IMR-90 (cell line): ENCODE measurements at regions not wholly inside any gene's neighbourhood (a gene's known extent, or its start where the extent isn't known, plus 50 kb on each side); places are given as distances from the start of the nearest gene placed in this dataset.

Source experiments
- ATAC-seq: fragments of 200-7000 bp; cut with Tn5 transposase; 2 replicates; pipeline ENCODE4 v1.9.1; 2020; ENCODE audit warnings: low read depth, mild to moderate bottlenecking, moderate library complexity
- BruUV-seq: library from RNA; stranded (reverse); fragments of 400-500 nt; replicated peaks from 2 replicates; lab custom pipeline; 2021; lab: Mats Ljungman, UMichigan
- CTCF ChIA-PET: fragments of 300-600 bp; formaldehyde crosslinking; extraction: SDS; loops from one replicate; lab custom pipeline; 2021; ENCODE audit warnings: antibody characterized with exemption; lab: Yijun Ruan, JAX
- POLR2A ChIA-PET: fragments of 300-600 bp; sonication (Branson Sonifier 250); formaldehyde crosslinking; loops from one replicate; lab custom pipeline; 2022; ENCODE audit warnings: antibody characterized with exemption; ENCODE audit not compliant: unreplicated experiment; lab: Charles Lee
- DNase-seq: peaks from one replicate; pipeline ENCODE4 v3.0.0; 2013
- H2AFZ ChIP-seq: replicated peaks from 2 replicates; pipeline ENCODE3; 2013; ENCODE audit warnings: low read length, mild to moderate bottlenecking; ENCODE audit not compliant: poor library complexity
- H2AK5ac ChIP-seq: 2 replicates; pipeline ENCODE4 v1.6.1; 2013; ENCODE audit warnings: low read depth, low read length, inconsistent platforms
- H2AK9ac ChIP-seq: replicated peaks from 2 replicates; pipeline ENCODE3; 2013; ENCODE audit warnings: mild to moderate bottlenecking, low read depth, low read length, moderate library complexity; ENCODE audit not compliant: poor library complexity
- H2BK120ac ChIP-seq: 2 replicates; pipeline ENCODE4 v1.6.1; 2013; ENCODE audit warnings: low read depth, low read length, inconsistent platforms
- H2BK15ac ChIP-seq: 3 replicates; pipeline ENCODE4 v1.6.1; 2013; ENCODE audit warnings: low read depth, low read length, inconsistent platforms
- H2BK20ac ChIP-seq: 2 replicates; pipeline ENCODE4 v1.6.1; 2013; ENCODE audit warnings: low read depth, mild to moderate bottlenecking, inconsistent platforms, low read length, moderate library complexity
- H2BK5ac ChIP-seq: 2 replicates; pipeline ENCODE4 v1.6.1; 2013; ENCODE audit warnings: mild to moderate bottlenecking, low read depth, low read length, inconsistent platforms; ENCODE audit not compliant: poor library complexity, severe bottlenecking
- H3K14ac ChIP-seq: replicated peaks from 2 replicates; pipeline ENCODE4 v1.6.1; 2013; ENCODE audit warnings: low read depth, low read length, inconsistent platforms
- H3K18ac ChIP-seq: 2 replicates; pipeline ENCODE4 v1.6.1; 2013; ENCODE audit warnings: low read depth, low read length, control low read depth
- H3K23ac ChIP-seq: 2 replicates; pipeline ENCODE4 v1.6.1; 2013; ENCODE audit warnings: low read depth, low read length, inconsistent platforms
- H3K27ac ChIP-seq: 2 replicates; pipeline ENCODE4 v1.5.1; 2013; ENCODE audit warnings: mild to moderate bottlenecking, control low read depth, low read length; ENCODE audit not compliant: insufficient read depth
- H3K27me3 ChIP-seq: 2 replicates; pipeline ENCODE4 v1.6.1; 2013; ENCODE audit warnings: low read length; ENCODE audit not compliant: control insufficient read depth, insufficient read depth
- H3K36me3 ChIP-seq: 2 replicates; pipeline ENCODE4 v1.6.1; 2013; ENCODE audit warnings: low read length, mixed read lengths; ENCODE audit not compliant: control insufficient read depth, insufficient read depth
- H3K4ac ChIP-seq: 2 replicates; pipeline ENCODE4 v1.6.1; 2013; ENCODE audit warnings: low read depth, low read length, inconsistent platforms
- H3K4me1 ChIP-seq: 2 replicates; pipeline ENCODE4 v1.6.1; 2013; ENCODE audit warnings: low read length, mixed read lengths; ENCODE audit not compliant: control insufficient read depth, insufficient read depth
- H3K4me2 ChIP-seq: 2 replicates; pipeline ENCODE4 v1.6.1; 2013; ENCODE audit warnings: low read depth, mild to moderate bottlenecking, control low read depth, low read length, moderate library complexity
- H3K4me3 ChIP-seq: 2 replicates; pipeline ENCODE4 v1.5.1; 2013; ENCODE audit warnings: low read depth, mild to moderate bottlenecking, control low read depth, low read length, moderate library complexity; ENCODE audit not compliant: insufficient read depth
- H3K56ac ChIP-seq: 2 replicates; pipeline ENCODE4 v1.6.1; 2013; ENCODE audit warnings: low read length, inconsistent platforms; ENCODE audit not compliant: insufficient read depth; ENCODE audit errors: extremely low read depth
- H3K79me1 ChIP-seq, 2 experiments: 2 replicates each; pipeline ENCODE4 v1.6.1; 2013; ENCODE audit warnings: low read length in 2 of 2, inconsistent platforms in 1 of 2, low read depth in 1 of 2
- H3K9ac ChIP-seq: 2 replicates; pipeline ENCODE4 v1.6.1; 2013; ENCODE audit warnings: low read depth, low read length, control low read depth
- H3K9me1 ChIP-seq: 2 replicates; pipeline ENCODE4 v1.6.1; 2013; ENCODE audit warnings: low read length, inconsistent platforms; ENCODE audit not compliant: insufficient read depth
- H3K9me3 ChIP-seq: 2 replicates; pipeline ENCODE4 v1.6.1; 2013; ENCODE audit warnings: low read length; ENCODE audit not compliant: control insufficient read depth, insufficient read depth
- H4K20me1 ChIP-seq: 2 replicates; pipeline ENCODE4 v1.6.1; 2013; ENCODE audit warnings: low read length, inconsistent platforms; ENCODE audit not compliant: insufficient read depth
- H4K5ac ChIP-seq: 2 replicates; pipeline ENCODE4 v1.6.1; 2013; ENCODE audit warnings: mild to moderate bottlenecking, low read depth, low read length, control low read depth
- H4K8ac ChIP-seq, 2 experiments: 2 replicates each; pipeline ENCODE4 v1.6.1; 2013; ENCODE audit warnings: low read depth in 2 of 2, low read length in 2 of 2, control low read depth in 1 of 2, inconsistent platforms in 1 of 2
- H4K91ac ChIP-seq: 2 replicates; pipeline ENCODE4 v1.6.1; 2013; ENCODE audit warnings: low read depth, low read length, inconsistent platforms; ENCODE audit not compliant: insufficient read depth
- BHLHE40 ChIP-seq: fragments of 150-350 bp; IDR thresholded peaks from 2 replicates; pipeline ENCODE4 v1.6.1; 2016; ENCODE audit warnings: mild to moderate bottlenecking, low read depth, low read length
- FOS ChIP-seq: fragments of 150-350 bp; IDR thresholded peaks from 2 replicates; pipeline ENCODE4 v1.6.1; 2016; ENCODE audit warnings: low read depth, low read length
- MAFK ChIP-seq: IDR thresholded peaks from 2 replicates; pipeline ENCODE4 v1.6.1; 2012; ENCODE audit warnings: low read depth, low read length, improper control_type of control experiment
- MXI1 ChIP-seq: IDR thresholded peaks from 2 replicates; pipeline ENCODE4 v1.6.1; 2012; ENCODE audit warnings: low read depth, mild to moderate bottlenecking, low read length, moderate library complexity, borderline replicate concordance
- NFE2L2 ChIP-seq: fragments of 150-350 bp; IDR thresholded peaks from 2 replicates; pipeline ENCODE4 v1.6.1; 2016; ENCODE audit warnings: low read depth, mild to moderate bottlenecking, low read length
- POLR2A ChIP-seq: IDR thresholded peaks from 2 replicates; pipeline ENCODE4 v1.6.1; 2012; ENCODE audit warnings: mild to moderate bottlenecking, low read depth, low read length
- RAD21 ChIP-seq: IDR thresholded peaks from 2 replicates; pipeline ENCODE4 v1.6.1; 2012; ENCODE audit warnings: low read length, improper control_type of control experiment
- RCOR1 ChIP-seq: IDR thresholded peaks from 2 replicates; pipeline ENCODE4 v1.6.1; 2012; ENCODE audit warnings: mild to moderate bottlenecking, low read length, improper control_type of control experiment; ENCODE audit not compliant: insufficient replicate concordance
- RFX5 ChIP-seq: IDR thresholded peaks from 2 replicates; pipeline ENCODE4 v1.8.0; 2012; ENCODE audit warnings: low read depth, mild to moderate bottlenecking, low read length, moderate library complexity
- SMC3 ChIP-seq: fragments of 150-350 bp; IDR thresholded peaks from 2 replicates; pipeline ENCODE4 v1.6.1; 2016; ENCODE audit warnings: low read depth, mild to moderate bottlenecking, antibody characterized with exemption, low read length, moderate library complexity
- WGBS, 2 experiments: methylation state at CpG; one replicate each; pipeline versions ENCODE4 v1.1.5 to v1.1.7; 2013; ENCODE audit warnings: missing lambda C conversion rate in 2 of 2; ENCODE audit not compliant: insufficient read length in 1 of 2; ENCODE audit errors: extremely low coverage in 2 of 2; 5-methylcytosine and 5-hydroxymethylcytosine counted together
- dilution Hi-C: fragments of 300-500 bp; cut with HindIII; formaldehyde crosslinking; loops from one replicate; pipeline ENCODE4 v1.14.3; 2018; ENCODE audit warnings: low sequenced_read_pairs; ENCODE audit not compliant: unreplicated experiment
- in situ Hi-C: fragments of 300-500 bp; cut with MboI; formaldehyde crosslinking; loops from 3 replicates; pipeline ENCODE4 v1.14.3; 2019; ENCODE audit warnings: low sequenced_read_pairs, inconsistent platforms, mixed read lengths
- intact Hi-C: fragments of 100-400 bp; cut with micrococcal nuclease; formaldehyde crosslinking; loops from 2 replicates; pipeline ENCODE4 v1.10.0; 2022
- TF ChIP-seq, protein P1 (sequence below): fragments of 150-350 bp; IDR thresholded peaks from 2 replicates; pipeline ENCODE4 v1.6.1; 2016; ENCODE audit warnings: low read depth, mild to moderate bottlenecking, low read length, moderate library complexity, borderline replicate concordance

- CTCF ChIA-PET: interaction anchor here (0.5 to 1.0 kb wide), 2 partner anchors 15 to 234 kb away, joined by 3 to 5 read pairs; no protein-coding TSS in a partner anchor
- no peak overlapping the region for H3K23ac ChIP-seq
- no peak overlapping the region for H3K14ac ChIP-seq
- no peak overlapping the region for H2BK15ac ChIP-seq
- H3K4me2 ChIP-seq: no peak overlapping the region
- H4K91ac ChIP-seq: no peak overlapping the region
- H2AFZ ChIP-seq: no peak overlapping the region
- H2BK120ac ChIP-seq: no peak overlapping the region
- no peak overlapping the region for H3K27ac ChIP-seq
- dilution Hi-C loops: no loop called here
- no peak overlapping the region for H4K5ac ChIP-seq
- TF ChIP-seq POLR2A (no peak), BHLHE40 (no peak), RCOR1 (no peak), RAD21 (no peak), MXI1 (no peak), RFX5 (no peak), SMC3 (no peak), MAFK (no peak), NFE2L2 (no peak), FOS (no peak; the same call in 1 of the 2 replicates)
- TF ChIP-seq, protein P1, sequence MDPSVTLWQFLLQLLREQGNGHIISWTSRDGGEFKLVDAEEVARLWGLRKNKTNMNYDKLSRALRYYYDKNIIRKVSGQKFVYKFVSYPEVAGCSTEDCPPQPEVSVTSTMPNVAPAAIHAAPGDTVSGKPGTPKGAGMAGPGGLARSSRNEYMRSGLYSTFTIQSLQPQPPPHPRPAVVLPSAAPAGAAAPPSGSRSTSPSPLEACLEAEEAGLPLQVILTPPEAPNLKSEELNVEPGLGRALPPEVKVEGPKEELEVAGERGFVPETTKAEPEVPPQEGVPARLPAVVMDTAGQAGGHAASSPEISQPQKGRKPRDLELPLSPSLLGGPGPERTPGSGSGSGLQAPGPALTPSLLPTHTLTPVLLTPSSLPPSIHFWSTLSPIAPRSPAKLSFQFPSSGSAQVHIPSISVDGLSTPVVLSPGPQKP: no peak
- no peak overlapping the region for H3K56ac ChIP-seq
- H2BK20ac ChIP-seq: no peak overlapping the region
- H4K20me1 ChIP-seq: no peaks in the 10 kb centered on the region
- no peaks in the 10 kb centered on the region for H3K36me3 ChIP-seq
- no peak overlapping the region for H3K4ac ChIP-seq
- BruUV-seq: no TSS peak
- WGBS, 2 experiments: 70% methylated on average over 2 of the region's 6 CpGs; no CpG with 5 or more reads in 1 of the 2 experiments
- no peak overlapping the region for H2AK5ac ChIP-seq
- no peaks in the 10 kb centered on the region for H3K4me1 ChIP-seq
- H2BK5ac ChIP-seq: no peak overlapping the region
- peak; percentile 79 for DNase-seq
- no peaks in the 10 kb centered on the region for H3K79me1 ChIP-seq
- no peak overlapping the region for H3K4me3 ChIP-seq
- no peak overlapping the region for H3K18ac ChIP-seq
- intact Hi-C loops: no loop called here
- ATAC-seq: peak; percentile 64
- H2AK9ac ChIP-seq: no peak overlapping the region
- H3K9me3 ChIP-seq: no peaks in the 10 kb centered on the region
- H3K9me1 ChIP-seq: no peaks in the 10 kb centered on the region
- in situ Hi-C loops: no loop called here
- H3K27me3 ChIP-seq: peaks cover 26% of the 10 kb centered on the region
- POLR2A ChIA-PET: no interaction called here
- H3K9ac ChIP-seq: no peak overlapping the region
- no peak overlapping the region for H4K8ac ChIP-seq
These were observed 114.1 kb upstream of the GRAMD1B start for GRCh38 chr11:123316003-123316402.
